ENCODE measurements at regions not wholly inside any gene's neighbourhood (a gene's known extent, or its start where the extent isn't known, plus 50 kb on each side); places are given as distances from the start of the nearest gene placed in this dataset.

DNA sequence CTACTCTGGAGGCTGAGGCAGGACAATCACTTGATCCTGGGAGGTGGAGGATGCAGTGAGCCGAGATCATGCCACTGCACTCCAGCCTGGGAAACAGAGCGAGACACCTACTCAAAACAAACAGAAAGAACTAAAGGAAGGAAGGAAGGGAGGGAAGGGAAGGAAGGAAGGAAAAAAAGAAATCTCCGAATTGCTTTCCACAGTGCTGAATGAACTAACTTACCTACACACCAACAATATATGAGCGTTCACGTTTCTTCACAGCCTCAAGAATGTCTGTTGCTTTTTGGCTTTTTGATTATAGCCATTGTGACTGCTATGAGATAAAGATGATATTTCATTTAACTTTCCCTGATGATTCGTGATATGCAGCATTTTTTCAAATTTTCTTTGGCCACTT is 1343.7 kb downstream of the LRFN5 start:
- TF ChIP-seq, protein P1, sequence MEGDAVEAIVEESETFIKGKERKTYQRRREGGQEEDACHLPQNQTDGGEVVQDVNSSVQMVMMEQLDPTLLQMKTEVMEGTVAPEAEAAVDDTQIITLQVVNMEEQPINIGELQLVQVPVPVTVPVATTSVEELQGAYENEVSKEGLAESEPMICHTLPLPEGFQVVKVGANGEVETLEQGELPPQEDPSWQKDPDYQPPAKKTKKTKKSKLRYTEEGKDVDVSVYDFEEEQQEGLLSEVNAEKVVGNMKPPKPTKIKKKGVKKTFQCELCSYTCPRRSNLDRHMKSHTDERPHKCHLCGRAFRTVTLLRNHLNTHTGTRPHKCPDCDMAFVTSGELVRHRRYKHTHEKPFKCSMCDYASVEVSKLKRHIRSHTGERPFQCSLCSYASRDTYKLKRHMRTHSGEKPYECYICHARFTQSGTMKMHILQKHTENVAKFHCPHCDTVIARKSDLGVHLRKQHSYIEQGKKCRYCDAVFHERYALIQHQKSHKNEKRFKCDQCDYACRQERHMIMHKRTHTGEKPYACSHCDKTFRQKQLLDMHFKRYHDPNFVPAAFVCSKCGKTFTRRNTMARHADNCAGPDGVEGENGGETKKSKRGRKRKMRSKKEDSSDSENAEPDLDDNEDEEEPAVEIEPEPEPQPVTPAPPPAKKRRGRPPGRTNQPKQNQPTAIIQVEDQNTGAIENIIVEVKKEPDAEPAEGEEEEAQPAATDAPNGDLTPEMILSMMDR (IDR thresholded peaks at IDR 0.05; ENCODE audit: extremely low read depth, missing control alignments), result no peak
- DNase-seq (ENCODE audit: low spot score), result no peak

DNA sequence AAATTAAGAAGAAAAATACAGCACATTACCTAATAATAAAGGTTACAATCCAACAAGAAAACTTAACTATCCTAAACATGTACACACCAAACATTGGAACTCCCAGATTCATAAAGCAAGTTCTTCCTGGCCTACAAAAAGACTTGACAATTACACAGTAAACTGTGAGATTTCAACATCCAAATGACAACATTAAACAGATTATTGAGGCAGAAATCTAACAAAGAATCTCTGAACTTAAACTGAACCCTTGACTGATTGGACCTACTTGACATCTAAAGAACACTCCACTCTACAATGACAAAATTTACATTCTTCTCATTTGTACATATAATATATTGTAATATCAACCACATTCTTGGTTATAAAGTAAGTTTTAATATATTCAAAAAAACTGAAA is 1341.3 kb downstream of the LRFN5 start:
- TF ChIP-seq, protein P1 (IDR thresholded peaks at IDR 0.05; ENCODE audit: extremely low read depth, missing control alignments), result no peak

DNA sequence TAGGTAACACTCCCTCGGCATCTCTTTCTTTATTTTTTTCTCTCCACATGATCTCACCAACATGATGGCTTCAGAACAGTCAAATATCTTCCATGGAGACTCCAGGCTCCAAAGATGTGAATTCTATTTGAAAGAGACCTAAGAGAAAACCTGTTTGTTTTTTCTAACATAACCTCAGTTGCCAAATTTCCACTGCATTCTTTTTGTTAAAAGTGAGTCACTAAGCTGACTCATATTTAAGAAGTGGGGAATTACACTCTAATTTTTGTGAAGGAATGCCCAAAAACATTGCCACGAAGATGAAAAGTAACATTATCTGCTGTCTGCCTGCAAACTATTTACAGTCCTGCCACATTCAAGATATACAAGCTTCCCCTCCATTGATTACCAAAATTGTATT is 1337.6 kb downstream of the LRFN5 start:
- DNase-seq (ENCODE audit: low spot score), result no peak
- TF ChIP-seq, protein P1 (IDR thresholded peaks at IDR 0.05; ENCODE audit: extremely low read depth, missing control alignments), result no peak

More for the DNA sequence above, 1341.3 kb downstream of the LRFN5 start:
- no peak for DNase-seq (ENCODE audit: low spot score)

DNA sequence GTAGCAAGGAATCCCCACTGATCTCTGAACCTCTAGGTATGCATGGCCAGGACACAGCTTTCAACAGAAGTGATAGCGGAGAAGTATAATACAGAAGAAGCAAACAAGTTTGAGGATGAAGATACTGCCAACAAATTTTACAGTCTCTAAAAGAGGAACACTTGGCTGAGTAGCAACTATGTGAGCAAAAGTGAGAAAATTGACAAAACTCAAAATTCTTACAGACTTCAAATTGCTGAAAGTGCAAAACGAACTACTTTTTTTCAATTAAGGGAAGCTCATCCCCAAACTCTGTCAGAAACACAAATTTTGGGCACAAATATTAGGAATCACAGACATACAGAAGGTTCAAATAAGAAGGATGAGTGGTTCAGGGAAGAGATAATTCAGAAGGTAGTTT is 1324.6 kb downstream of the LRFN5 start:
- DNase-seq (ENCODE audit: low spot score), result no peak
- TF ChIP-seq, protein P1 (IDR thresholded peaks at IDR 0.05; ENCODE audit: extremely low read depth, missing control alignments), result no peak

DNA sequence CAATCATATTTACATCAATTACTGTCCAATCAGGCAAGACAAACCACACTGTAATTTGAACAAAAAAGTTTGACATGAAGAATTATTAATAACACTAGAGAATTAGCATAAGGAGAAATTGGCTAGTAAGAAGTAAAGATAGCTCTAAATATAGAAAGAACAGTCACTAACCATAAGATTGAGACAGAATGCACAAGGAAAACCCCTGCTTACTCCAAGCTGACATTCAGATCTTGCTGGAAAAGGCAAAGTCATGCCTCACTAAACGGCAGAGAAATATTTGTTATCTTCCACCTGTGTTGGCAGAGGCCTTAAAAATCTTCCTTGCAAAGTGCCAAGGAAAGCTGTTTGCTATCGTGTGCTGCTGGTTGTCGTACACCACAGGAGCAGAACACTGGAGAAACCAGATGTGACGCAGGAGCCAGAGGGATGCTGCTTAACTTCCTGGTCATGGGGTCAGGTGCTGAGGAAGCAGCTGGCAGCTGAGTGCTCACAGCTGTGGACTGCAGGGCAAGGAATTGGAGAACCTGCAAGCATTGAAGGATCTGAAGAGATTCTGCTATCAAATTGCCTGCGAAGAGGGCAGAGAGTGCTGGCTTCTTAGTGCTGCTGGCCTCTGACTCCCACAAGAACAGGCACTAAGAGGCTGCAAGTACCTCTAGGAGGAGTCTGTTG is 1323.3 kb downstream of the LRFN5 start:
- no peak for DNase-seq (ENCODE audit: low spot score)
- TF ChIP-seq, protein P1 (IDR thresholded peaks at IDR 0.05; ENCODE audit: extremely low read depth, missing control alignments), result no peak

DNA sequence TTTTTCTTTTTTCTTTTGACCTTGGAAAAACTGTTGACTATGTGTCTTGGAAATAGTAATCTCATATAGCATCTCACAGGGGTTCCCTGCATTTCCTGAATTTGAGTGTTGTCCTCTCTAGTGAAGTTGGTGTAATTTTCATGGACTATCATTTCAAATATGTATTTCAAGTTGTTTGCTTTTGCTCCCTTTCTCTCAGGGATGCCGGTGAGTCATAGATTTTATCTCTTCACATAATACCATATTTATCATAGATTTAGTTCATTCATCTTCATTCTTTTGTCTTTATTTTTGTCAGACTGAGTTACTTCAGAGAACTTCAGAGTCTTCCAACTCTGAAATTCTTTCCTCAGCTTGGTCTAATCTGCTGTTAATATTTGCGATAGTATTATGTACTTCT is 1320.6 kb downstream of the LRFN5 start:
- no peak for DNase-seq (ENCODE audit: low spot score)
- TF ChIP-seq, protein P1 (IDR thresholded peaks at IDR 0.05; ENCODE audit: extremely low read depth, missing control alignments), result no peak

DNA sequence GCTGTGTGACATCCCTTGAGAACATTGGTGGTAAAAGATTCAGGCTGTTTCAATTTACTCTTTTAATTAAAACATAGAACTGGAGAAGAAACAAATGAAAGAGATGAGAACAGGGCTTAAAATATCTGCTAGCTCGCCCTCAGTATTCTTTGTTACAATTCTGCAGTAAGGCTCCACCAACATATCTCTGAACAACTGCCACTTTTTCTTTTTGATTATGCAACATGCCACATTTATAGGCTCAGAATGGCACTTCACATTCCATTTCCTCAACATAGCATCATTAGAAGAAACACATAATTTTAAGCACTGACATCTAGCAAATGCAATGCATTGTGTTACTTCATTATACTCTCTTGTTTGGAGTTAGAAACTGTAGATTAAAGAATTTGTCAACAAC is 1315.2 kb downstream of the LRFN5 start:
- TF ChIP-seq, protein P1 (IDR thresholded peaks at IDR 0.05; ENCODE audit: extremely low read depth, missing control alignments), result no peak
- no peak for DNase-seq (ENCODE audit: low spot score)

All from GM20000 (cell line).